DOHH2 (cell line): ENCODE measurements at regions not wholly inside any gene's neighbourhood (a gene's known extent, or its start where the extent isn't known, plus 50 kb on each side); places are given as distances from the start of the nearest gene placed in this dataset.

Experiments
- H3F3A ChIP-seq: fragments of 200-600 bp; sonication (generic), shearing (Covaris generic); 2 replicates; pipeline ENCODE4 v1.6.0; 2016; ENCODE audit warnings: antibody characterized with exemption, mild to moderate bottlenecking; ENCODE audit not compliant: control insufficient read depth, insufficient read depth
- H3K27ac ChIP-seq: fragments of 200-600 bp; sonication (generic); 2 replicates; pipeline ENCODE4 v1.5.1; 2014; ENCODE audit warnings: low read depth, mild to moderate bottlenecking, low read length, moderate library complexity
- H3K27me3 ChIP-seq: fragments of 200-600 bp; sonication (generic); 2 replicates; pipeline ENCODE4 v1.6.1; 2014; ENCODE audit warnings: mild to moderate bottlenecking, low read length, mixed read lengths; ENCODE audit not compliant: control insufficient read depth
- H3K36me3 ChIP-seq: fragments of 200-600 bp; sonication (generic); 2 replicates; pipeline ENCODE4 v1.6.1; 2014; ENCODE audit warnings: mild to moderate bottlenecking, low read length, moderate library complexity, mixed read lengths; ENCODE audit not compliant: control insufficient read depth
- H3K4me1 ChIP-seq: fragments of 200-600 bp; sonication (generic); 2 replicates; pipeline ENCODE4 v1.6.1; 2014; ENCODE audit warnings: mild to moderate bottlenecking, low read length, mixed read lengths; ENCODE audit not compliant: control insufficient read depth
- H3K4me2 ChIP-seq: fragments of 200-600 bp; sonication (generic); 2 replicates; pipeline ENCODE4 v1.6.0; 2014; ENCODE audit warnings: mild to moderate bottlenecking, low read length, moderate library complexity
- H3K4me3 ChIP-seq: fragments of 200-600 bp; sonication (generic); 2 replicates; pipeline ENCODE4 v1.5.1; 2014; ENCODE audit warnings: mild to moderate bottlenecking, low read length, mixed read lengths
- H3K79me2 ChIP-seq: fragments of 200-600 bp; sonication (generic); 2 replicates; pipeline ENCODE4 v1.6.1; 2014; ENCODE audit warnings: mild to moderate bottlenecking, low read length, mixed read lengths; ENCODE audit not compliant: control insufficient read depth
- H3K9me2 ChIP-seq: fragments of 200-600 bp; sonication (generic); replicated peaks from 2 replicates; pipeline ENCODE4 v1.6.1; 2014; ENCODE audit warnings: mild to moderate bottlenecking, low read length, mixed read lengths; ENCODE audit not compliant: control insufficient read depth
- H3K9me3 ChIP-seq: fragments of 200-600 bp; sonication (generic); 2 replicates; pipeline ENCODE4 v1.6.1; 2014; ENCODE audit warnings: antibody characterized with exemption, low read length, mixed read lengths; ENCODE audit not compliant: control insufficient read depth, insufficient read depth
- H4K20me1 ChIP-seq: fragments of 200-600 bp; sonication (generic); 2 replicates; pipeline ENCODE4 v1.6.0; 2014; ENCODE audit warnings: low read depth, mild to moderate bottlenecking, antibody characterized with exemption, low read length, moderate library complexity; ENCODE audit not compliant: control insufficient read depth, insufficient read depth
- EZH2phosphoT487 ChIP-seq: fragments of 200-600 bp; sonication (generic); IDR thresholded peaks from 2 replicates; pipeline ENCODE4 v1.6.1; 2017; ENCODE audit warnings: borderline replicate concordance, mild to moderate bottlenecking, antibody characterized with exemption, low read length, moderate library complexity, mixed read lengths
- TF ChIP-seq, protein P1 (sequence below): fragments of 200-600 bp; sonication (generic); IDR thresholded peaks from one replicate; pipeline ENCODE4 v1.5.1; 2014; ENCODE audit warnings: antibody characterized with exemption, mild to moderate bottlenecking, low read depth, low read length; ENCODE audit not compliant: poor library complexity, severe bottlenecking

DNA sequence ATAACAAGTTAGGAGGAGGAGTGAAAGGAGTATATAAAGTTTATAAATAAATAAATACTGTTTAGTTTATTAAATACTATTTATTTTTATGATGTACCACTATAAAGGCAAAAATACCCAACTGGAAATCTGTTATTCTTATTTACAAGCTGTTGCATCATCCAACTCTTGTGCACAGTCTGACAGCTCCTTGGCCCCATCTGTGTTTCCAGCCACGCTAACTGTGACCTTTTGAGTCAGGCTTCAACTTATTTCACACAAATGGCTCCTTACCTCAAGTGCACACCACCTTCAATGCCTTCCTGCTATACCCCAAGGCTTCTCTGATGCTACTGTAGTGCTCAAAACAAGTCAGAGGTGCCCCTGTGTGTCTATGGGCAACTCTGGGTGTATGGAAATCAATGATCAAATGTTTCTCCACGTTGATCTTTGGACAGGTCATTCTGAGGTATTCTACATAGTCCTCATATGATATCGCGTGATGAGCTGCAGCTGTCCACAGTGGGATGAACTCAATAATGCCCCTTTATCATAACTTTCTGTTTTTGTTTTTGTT is 303.2 kb upstream of the GRAMD2B start:
- no peak for TF ChIP-seq EZH2phosphoT487
- TF ChIP-seq, protein P1, sequence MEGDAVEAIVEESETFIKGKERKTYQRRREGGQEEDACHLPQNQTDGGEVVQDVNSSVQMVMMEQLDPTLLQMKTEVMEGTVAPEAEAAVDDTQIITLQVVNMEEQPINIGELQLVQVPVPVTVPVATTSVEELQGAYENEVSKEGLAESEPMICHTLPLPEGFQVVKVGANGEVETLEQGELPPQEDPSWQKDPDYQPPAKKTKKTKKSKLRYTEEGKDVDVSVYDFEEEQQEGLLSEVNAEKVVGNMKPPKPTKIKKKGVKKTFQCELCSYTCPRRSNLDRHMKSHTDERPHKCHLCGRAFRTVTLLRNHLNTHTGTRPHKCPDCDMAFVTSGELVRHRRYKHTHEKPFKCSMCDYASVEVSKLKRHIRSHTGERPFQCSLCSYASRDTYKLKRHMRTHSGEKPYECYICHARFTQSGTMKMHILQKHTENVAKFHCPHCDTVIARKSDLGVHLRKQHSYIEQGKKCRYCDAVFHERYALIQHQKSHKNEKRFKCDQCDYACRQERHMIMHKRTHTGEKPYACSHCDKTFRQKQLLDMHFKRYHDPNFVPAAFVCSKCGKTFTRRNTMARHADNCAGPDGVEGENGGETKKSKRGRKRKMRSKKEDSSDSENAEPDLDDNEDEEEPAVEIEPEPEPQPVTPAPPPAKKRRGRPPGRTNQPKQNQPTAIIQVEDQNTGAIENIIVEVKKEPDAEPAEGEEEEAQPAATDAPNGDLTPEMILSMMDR = no peak
- no peaks in the 10 kb centered on the region for H3K27me3 ChIP-seq
- no peaks in the 10 kb centered on the region for H3K9me2 ChIP-seq
- H3K27ac ChIP-seq = no peak overlapping the region
- no peaks in the 10 kb centered on the region for H3K4me1 ChIP-seq
- no peaks in the 10 kb centered on the region for H3K36me3 ChIP-seq
- no peaks in the 10 kb centered on the region for H3K9me3 ChIP-seq
- no peaks in the 10 kb centered on the region for H3K79me2 ChIP-seq
- no peaks in the 10 kb centered on the region for H4K20me1 ChIP-seq
- no peak overlapping the region for H3K4me2 ChIP-seq
- H3K4me3 ChIP-seq = no peak overlapping the region
- no peaks in the 10 kb centered on the region for H3F3A ChIP-seq

DNA sequence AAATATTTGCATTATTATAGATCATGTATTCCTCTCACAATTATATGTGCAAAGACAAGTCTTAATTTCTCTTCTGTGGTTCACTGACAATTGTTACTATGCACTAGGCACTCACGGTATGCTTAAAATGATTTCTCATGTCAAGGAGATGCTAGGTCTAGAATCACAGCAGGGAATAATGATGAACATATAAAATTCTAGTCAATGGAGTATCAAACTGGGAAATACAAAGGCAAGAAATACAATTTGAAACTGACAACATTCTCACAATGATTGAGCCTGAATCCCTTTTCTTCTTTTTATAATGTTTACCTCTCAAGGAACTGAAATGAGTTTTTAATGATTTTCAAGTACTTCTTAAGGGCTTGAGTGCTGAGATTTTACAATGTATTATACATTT is 302.3 kb upstream of the GRAMD2B start:
- Histone ChIP-seq H3K9me3 (no peaks in the 10 kb centered on the region), H3K9me2 (no peaks in the 10 kb centered on the region), H3K79me2 (no peaks in the 10 kb centered on the region), H3K4me1 (no peaks in the 10 kb centered on the region), H3F3A (no peaks in the 10 kb centered on the region), H4K20me1 (no peaks in the 10 kb centered on the region), H3K27ac (no peak overlapping the region), H3K4me3 (no peak overlapping the region), H3K27me3 (no peaks in the 10 kb centered on the region), H3K36me3 (no peaks in the 10 kb centered on the region), H3K4me2 (no peak overlapping the region)
- TF ChIP-seq, protein P1 = no peak
- no peak for TF ChIP-seq EZH2phosphoT487

DNA sequence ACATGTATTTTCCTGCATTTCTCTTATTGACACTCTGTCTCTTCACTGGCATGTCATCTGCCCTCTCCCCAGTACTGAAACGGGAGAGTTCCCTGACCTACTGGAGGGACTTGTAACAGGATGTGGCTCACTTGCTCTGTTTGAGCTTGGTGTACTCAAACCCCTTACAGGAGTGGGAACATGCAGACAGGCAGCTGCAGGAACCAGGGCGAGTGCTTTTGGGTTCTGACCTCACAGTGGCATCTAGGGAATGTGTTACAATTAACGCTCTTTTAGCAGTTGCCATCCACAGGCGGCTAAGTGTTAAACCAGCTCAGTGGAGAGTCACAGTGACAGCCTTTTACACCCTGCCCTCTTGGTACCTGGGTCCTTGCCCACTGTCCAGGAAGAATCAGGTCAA is 300.3 kb upstream of the GRAMD2B start:
- H3F3A ChIP-seq = no peaks in the 10 kb centered on the region
- H3K79me2 ChIP-seq = no peaks in the 10 kb centered on the region
- H3K4me1 ChIP-seq = no peaks in the 10 kb centered on the region
- H3K9me2 ChIP-seq = no peaks in the 10 kb centered on the region
- H3K36me3 ChIP-seq = no peaks in the 10 kb centered on the region
- H4K20me1 ChIP-seq = no peaks in the 10 kb centered on the region
- no peaks in the 10 kb centered on the region for H3K9me3 ChIP-seq
- H3K27me3 ChIP-seq = no peaks in the 10 kb centered on the region
- no peak overlapping the region for H3K4me3 ChIP-seq
- no peak overlapping the region for H3K27ac ChIP-seq
- TF ChIP-seq, protein P1 = no peak
- H3K4me2 ChIP-seq = no peak overlapping the region

DNA sequence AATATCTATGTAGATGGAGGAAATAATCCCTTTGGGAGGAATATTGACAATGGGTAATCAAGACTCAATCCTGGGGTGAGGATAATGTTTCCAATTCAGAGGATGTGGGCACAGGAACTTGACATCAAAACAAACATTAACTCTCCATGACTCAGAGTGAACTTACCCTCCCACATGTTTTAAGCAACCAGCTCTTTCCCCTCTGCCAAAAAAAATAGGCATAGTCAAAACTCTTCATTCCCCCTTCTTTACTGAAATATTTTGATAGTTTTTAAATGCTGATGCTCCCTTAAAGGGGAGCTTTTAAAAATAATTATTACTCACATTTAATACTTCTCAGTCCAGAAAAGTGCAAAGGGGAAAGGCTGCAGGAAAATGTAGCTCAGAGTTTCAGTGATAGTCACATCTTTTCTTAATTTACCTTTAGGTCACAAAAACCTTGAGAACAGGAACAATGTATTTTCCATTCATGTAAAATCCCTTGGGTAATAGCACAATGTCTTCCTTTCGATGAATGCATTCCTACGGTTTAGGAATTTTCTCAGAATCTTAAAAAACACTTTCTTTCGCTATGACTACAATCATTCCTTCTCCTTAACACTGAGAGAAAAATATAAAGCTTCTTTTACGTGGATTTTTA is 298.4 kb upstream of the GRAMD2B start:
- Histone ChIP-seq H3K36me3 (no peaks in the 10 kb centered on the region), H3K4me3 (no peak overlapping the region), H3K4me1 (no peaks in the 10 kb centered on the region), H3K27me3 (no peaks in the 10 kb centered on the region), H4K20me1 (no peaks in the 10 kb centered on the region), H3K79me2 (no peaks in the 10 kb centered on the region), H3F3A (no peaks in the 10 kb centered on the region), H3K27ac (no peak overlapping the region), H3K9me3 (no peaks in the 10 kb centered on the region), H3K4me2 (no peak overlapping the region), H3K9me2 (no peaks in the 10 kb centered on the region)
- no peak for TF ChIP-seq EZH2phosphoT487
- TF ChIP-seq, protein P1 = no peak
